ENCODE measurements at regions not wholly inside any gene's neighbourhood (a gene's known extent, or its start where the extent isn't known, plus 50 kb on each side); places are given as distances from the start of the nearest gene placed in this dataset.

DNA sequence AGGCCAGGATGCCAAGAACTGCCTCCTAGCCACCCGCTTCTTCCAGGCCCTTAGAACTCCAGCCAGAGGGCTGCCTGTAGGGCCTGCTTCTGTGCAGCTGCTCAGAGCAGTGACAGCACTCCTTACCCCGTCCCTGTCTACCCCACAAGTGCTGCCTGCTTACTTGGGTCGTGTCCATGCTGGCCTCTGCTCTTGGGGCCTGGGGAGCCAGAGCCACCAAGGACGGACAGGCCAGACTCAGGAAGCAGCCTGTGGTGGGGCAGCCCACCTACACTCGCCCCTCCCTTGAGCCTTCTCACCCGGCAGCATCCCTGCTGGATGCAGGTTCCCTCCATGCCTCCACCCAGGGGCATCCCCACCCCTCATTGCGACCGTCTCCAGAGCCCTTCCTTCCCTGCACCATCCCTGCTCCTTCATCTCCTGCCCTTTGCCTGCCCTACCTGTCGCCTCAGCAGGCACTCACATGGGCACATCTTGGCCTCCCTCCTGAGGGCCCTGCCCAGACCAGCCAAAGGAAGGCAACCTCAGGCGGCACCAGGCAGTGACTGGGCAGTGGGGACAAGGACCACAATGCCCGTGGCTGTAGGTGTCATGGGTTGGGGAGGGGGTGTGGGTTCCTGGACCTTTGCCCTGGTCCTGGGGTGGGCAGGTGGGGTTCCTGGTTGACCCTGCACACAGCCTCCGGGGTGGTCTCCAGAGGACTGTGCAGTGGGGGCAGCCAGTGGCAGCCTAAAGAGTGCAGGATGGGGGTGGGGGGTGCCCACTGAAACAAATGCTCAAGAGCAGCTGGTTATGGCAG lies 78.0 kb upstream of the TNS3 start:
- DNase-seq (ENCODE audit: low spot score in 2 of 2): no peak
- H3K4me3 Mint-ChIP-seq: no peak overlapping the region
- ATAC-seq: peak; percentile 36

DNA sequence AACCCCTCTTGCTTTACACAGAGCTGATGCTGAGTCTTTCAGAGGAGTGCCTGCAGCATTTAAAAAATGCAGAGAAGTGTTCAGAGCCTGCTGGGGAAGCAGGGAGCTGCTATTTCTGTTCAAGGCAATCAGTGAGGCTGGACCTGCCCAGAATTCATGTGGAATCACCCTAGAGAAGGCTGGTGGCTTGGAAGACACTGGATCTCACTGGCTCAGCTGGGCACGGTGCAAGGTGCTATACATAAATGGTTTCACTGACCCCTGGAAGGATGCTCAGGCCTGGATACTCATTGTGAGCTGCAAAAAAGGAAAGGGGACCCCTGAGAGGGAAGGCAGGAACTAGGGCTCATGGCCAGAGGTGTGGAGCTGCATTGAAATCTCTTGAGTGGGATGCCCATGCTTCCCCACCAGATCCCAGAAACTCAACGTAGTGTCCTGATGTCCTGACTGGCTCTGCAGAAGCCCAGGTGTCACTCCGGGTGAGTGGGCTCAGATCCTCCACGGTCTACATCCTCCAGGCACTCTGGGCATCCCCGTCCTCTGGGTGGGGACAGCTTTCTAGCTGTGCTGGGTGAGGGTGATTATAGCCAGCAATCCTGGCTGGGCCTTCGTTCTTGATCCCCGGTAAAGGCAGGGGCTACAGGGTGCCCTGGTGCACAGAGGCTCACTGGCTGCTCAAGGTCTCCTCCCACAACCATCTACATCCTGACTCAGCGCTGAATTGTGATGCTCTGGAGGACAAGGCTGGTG lies 77.2 kb upstream of the TNS3 start:
- H3K9me3 Mint-ChIP-seq: no peaks in the 10 kb centered on the region
- no peak overlapping the region for H3K27ac Mint-ChIP-seq
- peak; percentile 12 for ATAC-seq
- no peaks in the 10 kb centered on the region for H3K36me3 Mint-ChIP-seq
- no peaks in the 10 kb centered on the region for H3K4me1 Mint-ChIP-seq
- no peak overlapping the region for H3K4me3 Mint-ChIP-seq
- no peak for DNase-seq (ENCODE audit: low spot score in 2 of 2)

More for the DNA sequence above, 78.0 kb upstream of the TNS3 start:
- H3K4me1 Mint-ChIP-seq: no peaks in the 10 kb centered on the region
- no peak overlapping the region for H3K27ac Mint-ChIP-seq
- H3K9me3 Mint-ChIP-seq: no peaks in the 10 kb centered on the region
- H3K36me3 Mint-ChIP-seq: no peaks in the 10 kb centered on the region

DNA sequence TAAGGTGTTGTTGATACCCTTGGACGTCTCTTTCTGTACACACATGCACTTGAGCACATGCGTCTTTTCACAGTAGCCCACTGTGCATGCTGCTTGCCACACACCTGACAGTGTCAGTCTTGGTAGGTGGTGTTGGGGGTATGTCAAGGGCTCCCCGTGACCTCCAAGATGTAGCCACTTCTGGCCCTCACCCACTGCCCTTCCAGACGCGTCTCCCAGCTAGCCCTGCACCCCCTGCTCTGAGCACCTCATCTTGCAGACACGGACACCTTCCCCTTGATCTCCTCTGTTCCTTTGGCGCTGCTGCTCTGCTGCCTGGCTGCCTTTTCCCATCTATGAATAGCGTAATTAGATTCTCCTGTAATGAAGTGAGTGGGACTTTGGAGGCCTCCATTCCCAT lies 75.2 kb upstream of the TNS3 start:
- H3K27ac Mint-ChIP-seq: no peak overlapping the region
- no peaks in the 10 kb centered on the region for H3K36me3 Mint-ChIP-seq
- ATAC-seq: no peak
- H3K4me1 Mint-ChIP-seq: no peaks in the 10 kb centered on the region
- H3K4me3 Mint-ChIP-seq: no peak overlapping the region
- DNase-seq (ENCODE audit: low spot score in 2 of 2): no peak
- no peaks in the 10 kb centered on the region for H3K9me3 Mint-ChIP-seq

DNA sequence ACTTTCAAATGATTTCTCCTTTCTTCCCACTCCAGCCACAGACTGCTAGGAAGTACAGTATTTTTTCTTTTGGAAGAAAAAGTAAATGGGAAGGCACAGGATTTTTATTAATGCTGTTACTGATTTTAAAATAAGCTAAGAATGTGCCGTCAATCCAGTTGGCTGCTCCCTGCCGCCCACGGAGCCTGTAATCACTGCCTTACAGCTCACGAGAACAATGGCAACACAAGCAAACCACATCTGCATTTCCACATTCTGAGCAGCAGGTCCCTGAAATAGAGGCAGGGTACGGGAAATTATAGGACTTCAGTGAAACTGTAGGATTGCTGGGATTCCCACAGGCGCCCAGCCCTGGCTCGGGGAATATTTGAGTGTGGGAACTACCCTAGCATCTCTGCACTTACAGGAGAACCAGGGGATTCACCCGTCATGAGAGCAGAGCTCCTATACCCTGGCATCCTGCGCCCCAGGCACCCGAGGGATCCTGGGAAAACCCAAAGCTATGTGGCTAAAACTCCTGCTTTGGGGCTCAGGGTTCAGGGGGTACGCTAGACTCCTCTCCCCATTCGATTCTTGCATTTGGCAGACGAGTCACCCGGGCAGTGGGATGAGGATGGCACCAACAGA lies 72.9 kb upstream of the TNS3 start:
- no peak for DNase-seq (ENCODE audit: low spot score in 2 of 2)
- no peak overlapping the region for H3K27ac Mint-ChIP-seq

DNA sequence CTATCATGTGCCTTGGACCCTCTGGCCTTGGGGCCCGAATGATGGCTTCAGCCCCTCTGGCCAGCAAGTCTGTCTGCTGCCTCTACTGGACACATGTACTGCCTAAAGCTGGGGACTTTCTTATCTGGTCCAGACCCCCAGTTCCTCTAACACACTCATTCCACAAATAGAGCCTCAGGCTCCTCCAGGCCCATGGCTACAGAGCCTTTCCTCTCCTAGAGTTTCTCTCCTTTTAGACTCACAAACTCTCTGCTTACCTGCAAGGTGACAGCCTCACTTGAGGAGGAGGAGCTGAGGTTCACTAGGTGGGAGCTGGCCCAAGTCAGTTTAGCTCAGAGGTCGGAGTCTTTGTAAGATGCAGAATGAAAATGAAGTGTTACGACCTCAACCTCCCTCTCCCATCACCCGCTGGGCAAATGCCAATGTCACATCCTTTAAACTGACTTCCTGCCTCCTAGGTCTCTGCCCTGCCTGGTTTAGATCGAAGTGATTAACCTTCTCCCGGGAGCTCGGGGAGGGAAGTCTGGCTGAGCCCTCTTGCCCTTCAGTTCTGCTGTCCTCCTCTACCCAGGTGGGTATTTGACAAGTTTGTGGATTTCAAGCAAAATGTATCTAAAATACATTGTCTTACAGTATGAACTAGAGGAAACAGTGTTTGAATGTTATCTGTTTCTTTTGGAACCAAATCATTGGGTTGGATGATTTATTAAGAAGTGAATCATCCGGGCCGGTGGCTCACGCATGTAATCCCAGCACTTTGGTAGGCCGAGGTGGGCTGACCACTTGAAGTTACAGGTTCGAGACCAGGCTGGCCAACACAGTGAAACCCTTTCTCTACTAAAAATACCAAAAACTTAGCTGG lies 71.9 kb upstream of the TNS3 start:
- H3K4me1 Mint-ChIP-seq: no peaks in the 10 kb centered on the region
- no peak overlapping the region for H3K27ac Mint-ChIP-seq
- no peak overlapping the region for H3K4me3 Mint-ChIP-seq
- no peaks in the 10 kb centered on the region for H3K9me3 Mint-ChIP-seq
- no peaks in the 10 kb centered on the region for H3K36me3 Mint-ChIP-seq
- ATAC-seq (no peak), DNase-seq (ENCODE audit: low spot score in 2 of 2) (no peak)

More for the DNA sequence above, 72.9 kb upstream of the TNS3 start:
- Mint-ChIP-seq H3K9me3 (no peaks in the 10 kb centered on the region), H3K4me3 (no peak overlapping the region), H3K4me1 (no peaks in the 10 kb centered on the region), H3K36me3 (no peaks in the 10 kb centered on the region)
- ATAC-seq: no peak

DNA sequence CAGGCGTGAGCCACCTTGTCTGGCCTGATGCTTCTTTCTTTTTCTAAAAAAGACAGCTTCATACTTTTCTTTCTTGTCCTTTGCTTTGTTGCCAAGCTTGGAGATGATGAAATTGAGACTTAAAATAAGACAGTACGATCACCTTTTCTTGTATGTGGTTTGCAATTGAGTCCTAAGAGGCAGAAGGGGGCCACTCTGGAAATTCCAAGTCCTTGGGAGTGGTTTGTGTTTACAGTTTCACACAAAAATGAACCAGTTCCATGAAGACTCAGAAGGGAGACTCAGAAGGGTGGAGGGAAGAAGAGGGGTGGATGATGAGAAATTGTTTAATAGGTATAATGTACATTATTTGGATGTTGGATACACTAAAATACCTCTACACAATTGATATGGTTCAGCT lies 70.7 kb upstream of the TNS3 start:
- peaks cover 3% of the 10 kb centered on the region for H3K4me1 Mint-ChIP-seq
- no peak overlapping the region for H3K27ac Mint-ChIP-seq
- DNase-seq (ENCODE audit: low spot score in 2 of 2): no peak
- ATAC-seq: no peak
- H3K9me3 Mint-ChIP-seq: no peaks in the 10 kb centered on the region
- no peak overlapping the region for H3K4me3 Mint-ChIP-seq
- no peaks in the 10 kb centered on the region for H3K36me3 Mint-ChIP-seq

DNA sequence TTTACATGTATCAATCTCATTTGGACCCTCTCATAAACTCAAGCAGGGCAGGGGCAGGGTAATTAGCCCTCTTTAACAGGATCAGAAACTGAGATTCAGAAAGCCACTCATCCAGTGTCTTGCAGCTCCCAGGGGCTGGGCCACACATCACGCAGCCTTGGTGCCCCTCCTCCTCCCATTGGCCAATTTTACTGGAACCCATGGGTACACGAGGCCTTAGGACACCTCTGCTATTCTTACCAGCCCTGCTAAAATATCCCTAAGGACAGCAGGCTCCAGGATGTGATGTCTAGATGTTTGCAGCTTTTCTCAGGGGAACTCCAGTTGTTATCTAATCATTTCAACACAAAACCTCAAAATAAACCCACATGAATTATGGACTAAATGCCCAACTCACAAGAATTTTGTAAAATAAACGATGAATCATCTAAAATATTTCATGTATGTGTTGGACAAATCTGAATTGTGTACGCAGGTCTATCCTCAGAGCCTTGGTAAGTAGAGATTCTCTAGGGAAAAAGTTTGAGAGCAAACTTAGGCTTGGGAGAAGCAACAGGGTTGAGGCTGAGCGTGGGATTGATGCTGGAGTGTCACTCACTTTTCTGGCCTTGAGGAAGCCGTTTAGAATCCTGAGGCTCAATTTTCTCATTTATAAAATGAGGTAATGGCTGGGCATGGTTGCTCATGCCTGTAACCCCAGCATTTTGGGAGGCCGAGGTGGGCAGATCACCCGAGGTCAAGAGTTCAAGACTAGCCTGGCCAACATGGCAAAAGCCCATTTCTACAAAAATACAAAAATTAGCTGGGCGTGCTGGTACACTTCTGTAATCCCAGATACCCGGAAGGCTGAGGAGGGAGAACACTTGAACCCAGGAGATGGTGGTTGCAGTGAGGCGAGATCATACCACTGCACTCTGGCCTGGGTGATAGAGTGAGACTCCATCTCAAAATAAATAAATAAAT lies 69.7 kb upstream of the TNS3 start:
- no peak for DNase-seq (ENCODE audit: low spot score in 2 of 2)
- no peaks in the 10 kb centered on the region for H3K36me3 Mint-ChIP-seq
- H3K4me1 Mint-ChIP-seq: peaks cover 8% of the 10 kb centered on the region
- no peaks in the 10 kb centered on the region for H3K9me3 Mint-ChIP-seq
- H3K27ac Mint-ChIP-seq: no peak overlapping the region
- H3K4me3 Mint-ChIP-seq: no peak overlapping the region
- no peak for ATAC-seq

DNA sequence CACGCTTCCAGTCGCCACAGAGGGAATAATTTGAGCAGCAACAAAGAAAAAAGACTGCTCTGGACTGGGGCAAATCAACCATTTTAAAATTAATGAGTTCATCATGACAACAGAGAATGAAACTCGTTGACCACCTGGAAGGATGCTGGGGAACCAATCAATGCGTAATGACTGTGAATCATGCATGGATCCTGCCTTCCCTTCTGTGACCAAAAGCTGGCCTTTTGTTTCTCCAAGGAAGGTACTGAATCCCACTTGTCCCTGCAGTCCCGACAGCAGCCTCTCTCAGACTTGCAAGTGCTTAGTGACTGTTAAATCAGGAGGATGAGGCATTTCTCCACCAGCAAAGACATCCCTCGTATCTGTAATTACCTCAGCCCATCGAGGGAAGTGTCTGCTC lies 68.0 kb upstream of the TNS3 start:
- Mint-ChIP-seq H3K27ac (no peak overlapping the region), H3K4me3 (no peak overlapping the region), H3K9me3 (peaks cover 3% of the 10 kb centered on the region), H3K4me1 (peaks cover 8% of the 10 kb centered on the region), H3K36me3 (no peaks in the 10 kb centered on the region)
- ATAC-seq (no peak), DNase-seq (ENCODE audit: low spot score in 2 of 2) (no peak)

DNA sequence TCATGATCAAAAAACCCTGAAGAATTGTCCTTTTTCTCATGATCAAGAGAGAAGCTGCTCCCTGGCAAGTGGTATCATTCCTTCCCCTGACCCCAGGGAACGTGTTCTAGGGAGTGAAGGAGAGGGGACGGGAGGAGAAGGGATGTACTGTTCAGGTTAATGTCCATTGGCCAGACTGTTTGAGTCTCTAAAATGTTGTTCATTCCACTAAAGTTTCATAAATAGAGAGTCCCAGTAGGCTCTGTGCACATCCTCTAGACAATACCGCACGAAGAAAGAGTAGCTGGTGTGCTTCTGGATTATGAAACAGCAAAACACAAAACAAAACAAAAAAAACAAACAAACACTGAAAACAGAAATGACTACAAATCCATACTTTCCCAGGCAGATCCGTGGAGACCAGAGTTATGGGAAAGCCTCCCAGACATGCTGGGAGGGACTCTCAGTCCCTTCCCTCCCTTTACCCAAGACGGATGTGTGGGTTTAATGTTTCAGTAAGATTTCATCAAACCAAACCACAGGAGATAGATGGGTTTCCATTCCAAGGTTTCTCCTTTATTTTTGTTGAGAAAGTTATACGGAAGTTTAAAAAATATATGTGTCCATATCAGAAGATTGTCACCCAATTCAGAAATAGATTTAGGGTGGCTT lies 66.5 kb upstream of the TNS3 start:
- no peak for DNase-seq (ENCODE audit: low spot score in 2 of 2)
- H3K36me3 Mint-ChIP-seq: no peaks in the 10 kb centered on the region
- no peak for ATAC-seq
- no peak overlapping the region for H3K27ac Mint-ChIP-seq
- H3K4me1 Mint-ChIP-seq: peaks cover 8% of the 10 kb centered on the region
- no peak overlapping the region for H3K4me3 Mint-ChIP-seq
- H3K9me3 Mint-ChIP-seq: peaks cover 10% of the 10 kb centered on the region

DNA sequence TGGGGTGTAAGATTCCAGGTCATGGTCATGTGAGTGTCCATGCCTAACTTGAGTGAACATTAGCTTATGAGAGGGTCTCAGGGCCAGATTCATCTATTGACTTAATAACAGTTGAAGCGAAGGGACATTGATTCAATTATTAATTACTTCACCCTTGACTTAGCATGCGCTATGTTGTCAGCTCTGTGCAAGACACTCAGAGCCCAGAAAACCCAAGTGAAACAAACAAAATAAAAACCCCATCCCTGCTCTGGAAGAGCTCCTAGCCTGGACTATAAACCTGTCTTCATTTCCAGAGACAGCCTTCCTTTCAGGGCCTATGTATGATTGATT lies 66.0 kb upstream of the TNS3 start:
- H3K27ac Mint-ChIP-seq: no peak overlapping the region
- H3K9me3 Mint-ChIP-seq: peaks cover 10% of the 10 kb centered on the region
- DNase-seq (ENCODE audit: low spot score in 2 of 2) (no peak), ATAC-seq (no peak)
- H3K4me3 Mint-ChIP-seq: no peak overlapping the region
- H3K36me3 Mint-ChIP-seq: no peaks in the 10 kb centered on the region
- peaks cover 8% of the 10 kb centered on the region for H3K4me1 Mint-ChIP-seq

DNA sequence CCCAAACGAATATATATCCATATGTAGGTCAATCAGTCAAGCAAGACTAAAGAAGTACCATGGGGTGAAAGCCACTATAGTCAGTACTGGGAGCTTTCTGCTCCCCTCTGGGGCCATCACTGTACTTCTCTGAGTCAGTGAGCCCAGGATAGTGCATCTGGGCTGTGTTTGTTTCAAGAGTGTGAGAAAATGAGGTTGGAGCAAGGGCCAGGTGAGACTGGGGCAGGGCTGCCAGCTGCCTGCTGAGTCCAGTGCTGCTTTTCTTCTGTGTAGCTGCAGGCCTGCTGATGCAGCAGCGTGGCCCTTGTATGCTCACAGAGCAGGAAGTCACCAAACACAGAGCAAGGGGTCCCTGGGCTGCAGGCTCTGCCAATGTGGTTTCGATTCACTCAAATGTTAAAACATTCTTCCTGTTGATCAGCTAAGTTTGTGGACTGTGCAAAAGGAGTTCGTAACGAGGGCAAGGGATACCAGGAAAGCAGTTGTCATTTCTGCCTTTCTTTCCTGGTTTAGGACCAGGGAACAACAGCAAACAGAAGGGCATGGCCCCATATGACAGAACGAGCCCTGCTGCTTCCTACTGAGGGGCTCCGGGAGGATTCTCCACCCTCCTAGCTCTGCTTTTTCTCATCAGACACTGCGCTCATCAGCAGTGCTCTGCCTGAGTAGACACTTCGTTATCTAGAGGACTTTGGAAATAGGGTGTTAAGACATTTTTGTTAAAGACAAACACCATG lies 65.4 kb upstream of the TNS3 start:
- H3K36me3 Mint-ChIP-seq: no peaks in the 10 kb centered on the region
- no peak overlapping the region for H3K27ac Mint-ChIP-seq
- peaks cover 8% of the 10 kb centered on the region for H3K4me1 Mint-ChIP-seq
- DNase-seq (ENCODE audit: low spot score in 2 of 2): no peak
- no peak overlapping the region for H3K4me3 Mint-ChIP-seq
- peak; percentile 56 for ATAC-seq
- peaks cover 13% of the 10 kb centered on the region for H3K9me3 Mint-ChIP-seq

DNA sequence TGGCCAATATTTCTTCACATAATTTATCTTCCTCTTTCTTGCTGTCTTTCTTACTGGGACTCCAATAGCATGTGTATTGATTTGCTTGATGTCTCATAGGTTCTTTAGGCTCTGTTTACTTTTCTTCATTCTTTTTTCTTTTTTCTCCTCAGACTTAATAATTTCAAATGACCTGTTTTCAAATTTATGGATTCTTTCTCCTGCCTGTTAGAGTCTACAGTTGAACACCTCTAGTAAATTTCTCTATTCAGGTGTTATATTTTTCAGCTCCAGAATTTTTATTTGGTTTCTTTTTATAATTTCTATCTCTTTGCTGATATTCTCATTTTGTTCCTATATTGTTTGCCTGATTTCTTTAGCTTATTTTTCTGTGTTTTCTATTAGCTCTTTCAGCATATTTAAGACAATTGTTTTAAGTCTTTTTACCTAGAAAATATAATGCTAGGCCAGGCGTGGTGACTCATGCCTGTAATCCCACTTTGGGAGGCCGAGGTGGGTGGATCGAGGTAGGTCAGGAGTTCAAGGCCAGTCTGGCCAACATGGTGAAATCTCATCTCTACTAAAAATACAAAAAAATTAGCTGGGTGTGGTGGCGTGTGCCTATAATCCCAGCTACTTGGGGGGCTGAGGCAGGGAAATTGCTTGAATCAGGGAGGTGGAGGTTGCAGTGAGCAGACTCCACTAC lies 61.9 kb upstream of the TNS3 start:
- Mint-ChIP-seq H3K9me3 (peaks cover 17% of the 10 kb centered on the region), H3K36me3 (no peaks in the 10 kb centered on the region), H3K27ac (no peak overlapping the region), H3K4me3 (no peak overlapping the region), H3K4me1 (peaks cover 8% of the 10 kb centered on the region)
- DNase-seq (ENCODE audit: low spot score in 2 of 2): no peak
- ATAC-seq: no peak

DNA sequence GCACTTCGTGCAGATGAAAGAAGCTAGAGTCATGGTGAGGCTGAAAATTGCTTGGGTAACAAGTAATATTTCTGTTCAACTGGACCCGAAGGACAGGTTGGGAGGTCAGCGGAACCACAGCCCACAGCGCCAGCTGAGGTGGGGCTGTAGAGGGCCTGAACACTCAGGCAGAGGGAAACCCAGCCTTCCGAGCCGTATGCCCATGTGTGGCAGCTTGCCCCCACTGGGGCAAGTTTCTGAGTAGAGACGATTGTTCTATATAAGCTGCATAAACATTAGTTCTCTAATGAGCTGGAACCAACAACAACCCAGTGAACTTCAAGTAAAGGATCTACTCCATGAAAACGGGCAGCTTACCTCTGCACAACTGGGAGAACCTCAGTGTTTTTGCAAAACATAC lies 58.4 kb upstream of the TNS3 start:
- no peak for ATAC-seq
- Mint-ChIP-seq H3K9me3 (peaks cover 20% of the 10 kb centered on the region), H3K4me1 (no peaks in the 10 kb centered on the region), H3K36me3 (no peaks in the 10 kb centered on the region), H3K4me3 (no peak overlapping the region), H3K27ac (no peak overlapping the region)
- no peak for DNase-seq (ENCODE audit: low spot score in 2 of 2)
